ENCODE measurements at regions not wholly inside any gene's neighbourhood (a gene's known extent, or its start where the extent isn't known, plus 50 kb on each side); places are given as distances from the start of the nearest gene placed in this dataset.

DNA sequence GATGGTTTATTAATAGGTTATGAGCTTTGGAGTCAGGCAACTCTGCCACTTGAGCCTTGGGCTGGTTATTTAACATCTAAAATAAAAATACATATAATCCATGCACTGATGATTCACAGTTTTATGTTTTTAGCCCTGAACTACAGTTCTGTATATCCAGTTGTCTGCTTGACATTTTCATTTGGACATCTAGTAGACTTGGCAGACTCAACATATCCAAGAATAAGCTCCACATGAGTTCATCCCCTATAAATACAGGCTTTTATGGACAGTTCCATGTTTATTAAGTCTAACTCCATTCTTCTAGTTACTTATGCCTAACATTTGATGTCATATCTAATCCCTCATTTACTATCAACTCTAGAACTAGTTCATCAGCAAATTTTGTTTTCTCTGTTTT, 174.2 kb downstream of the KIF2B start:
- TF ChIP-seq EZH2 (IDR thresholded peaks at IDR 0.05; ENCODE audit: borderline replicate concordance, insufficient read depth, low read length, poor library complexity, severe bottlenecking) = no peak
- TF ChIP-seq, protein P1, sequence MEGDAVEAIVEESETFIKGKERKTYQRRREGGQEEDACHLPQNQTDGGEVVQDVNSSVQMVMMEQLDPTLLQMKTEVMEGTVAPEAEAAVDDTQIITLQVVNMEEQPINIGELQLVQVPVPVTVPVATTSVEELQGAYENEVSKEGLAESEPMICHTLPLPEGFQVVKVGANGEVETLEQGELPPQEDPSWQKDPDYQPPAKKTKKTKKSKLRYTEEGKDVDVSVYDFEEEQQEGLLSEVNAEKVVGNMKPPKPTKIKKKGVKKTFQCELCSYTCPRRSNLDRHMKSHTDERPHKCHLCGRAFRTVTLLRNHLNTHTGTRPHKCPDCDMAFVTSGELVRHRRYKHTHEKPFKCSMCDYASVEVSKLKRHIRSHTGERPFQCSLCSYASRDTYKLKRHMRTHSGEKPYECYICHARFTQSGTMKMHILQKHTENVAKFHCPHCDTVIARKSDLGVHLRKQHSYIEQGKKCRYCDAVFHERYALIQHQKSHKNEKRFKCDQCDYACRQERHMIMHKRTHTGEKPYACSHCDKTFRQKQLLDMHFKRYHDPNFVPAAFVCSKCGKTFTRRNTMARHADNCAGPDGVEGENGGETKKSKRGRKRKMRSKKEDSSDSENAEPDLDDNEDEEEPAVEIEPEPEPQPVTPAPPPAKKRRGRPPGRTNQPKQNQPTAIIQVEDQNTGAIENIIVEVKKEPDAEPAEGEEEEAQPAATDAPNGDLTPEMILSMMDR (IDR thresholded peaks at IDR 0.05; ENCODE audit: poor library complexity, severe bottlenecking) = no peak
- TF ChIP-seq MXI1 (conservative IDR thresholded peaks at IDR 0.05; ENCODE audit: poor library complexity, severe bottlenecking) = no peak
- no peak for TF ChIP-seq POLR2AphosphoS5 (IDR thresholded peaks at IDR 0.05)
- TF ChIP-seq REST (IDR thresholded peaks at IDR 0.05; ENCODE audit: borderline replicate concordance) = no peak
- TF ChIP-seq TAF1 (IDR thresholded peaks at IDR 0.05; ENCODE audit: low read depth) = no peak
- TF ChIP-seq RAD21 (conservative IDR thresholded peaks at IDR 0.05) = no peak
